Caco-2 (cell line): ENCODE measurements at regions not wholly inside any gene's neighbourhood (a gene's known extent, or its start where the extent isn't known, plus 50 kb on each side); places are given as distances from the start of the nearest gene placed in this dataset.

Experiments
- BruUV-seq: library from RNA; stranded (reverse); fragments of 400-500 nt; replicated peaks from 2 replicates; lab custom pipeline; 2021; lab: Mats Ljungman, UMichigan
- CTCF ChIA-PET: fragments of 300-600 bp; sonication (Branson Sonifier 250); formaldehyde crosslinking; loops from one replicate; lab custom pipeline; 2022; ENCODE audit warnings: antibody characterized with exemption; lab: Charles Lee
- POLR2A ChIA-PET: fragments of 300-600 bp; sonication (Branson Sonifier 250); formaldehyde crosslinking; loops from one replicate; lab custom pipeline; 2022; ENCODE audit warnings: antibody characterized with exemption; lab: Charles Lee
- DNase-seq, 2 experiments: peaks; one replicate each; pipeline versions ENCODE4 v3.0.0 to v3.0.0-alpha.2; 2020 to 2022
- H3K27me3 ChIP-seq: replicated peaks from 2 replicates; pipeline ENCODE4 v1.6.0; 2011; ENCODE audit warnings: low read length; ENCODE audit not compliant: control insufficient read depth, insufficient read depth
- H3K36me3 ChIP-seq: 2 replicates; pipeline ENCODE4 v1.5.1; 2011; ENCODE audit warnings: low read length; ENCODE audit not compliant: control insufficient read depth, insufficient read depth
- H3K4me1 ChIP-seq: fragments of 250-450 bp; sonication (Bioruptor Pico); 2 replicates; pipeline ENCODE4 v1.5.1; 2020; ENCODE audit warnings: mild to moderate bottlenecking
- H3K4me3 ChIP-seq: 2 replicates; pipeline ENCODE4 v1.5.1; 2011; ENCODE audit warnings: low read depth, mild to moderate bottlenecking, control low read depth, low read length
- H3K9me3 ChIP-seq: fragments of 250-450 bp; sonication (Bioruptor Pico); 2 replicates; pipeline ENCODE4 v1.5.1; 2020; ENCODE audit warnings: mild to moderate bottlenecking, moderate library complexity
- H3K27ac Mint-ChIP-seq: one replicate; pipeline ENCODE4 v1.8.0; 2022; ENCODE audit warnings: mixed read lengths; ENCODE audit not compliant: unreplicated experiment
- H3K27me3 Mint-ChIP-seq: one replicate; pipeline ENCODE4 v1.8.0; 2022; ENCODE audit warnings: mixed read lengths; ENCODE audit not compliant: insufficient read depth, unreplicated experiment
- H3K36me3 Mint-ChIP-seq: one replicate; pipeline ENCODE4 v1.8.0; 2022; ENCODE audit warnings: mild to moderate bottlenecking, mixed read lengths; ENCODE audit not compliant: insufficient read depth, unreplicated experiment
- H3K4me1 Mint-ChIP-seq: one replicate; pipeline ENCODE4 v1.8.0; 2022; ENCODE audit warnings: low read depth, mixed read lengths; ENCODE audit not compliant: unreplicated experiment
- H3K4me3 Mint-ChIP-seq: one replicate; pipeline ENCODE4 v1.8.0; 2022; ENCODE audit warnings: mild to moderate bottlenecking, moderate library complexity, mixed read lengths; ENCODE audit not compliant: unreplicated experiment
- H3K9me3 Mint-ChIP-seq: one replicate; pipeline ENCODE4 v1.8.0; 2022; ENCODE audit warnings: mixed read lengths; ENCODE audit not compliant: unreplicated experiment
- CTCF ChIP-seq, 2 experiments: fragments of 200-600 bp in 1 of 2; IDR thresholded peaks; 1 replicate in 1 of 2; 2 replicates in 1 of 2; pipeline versions ENCODE4 v1.5.1 to v1.8.0; 2011 to 2022; ENCODE audit warnings: antibody characterized with exemption in 1 of 2, control low read depth in 1 of 2, inconsistent platforms in 1 of 2, low read depth in 1 of 2, low read length in 1 of 2, mild to moderate bottlenecking in 1 of 2, moderate library complexity in 1 of 2; ENCODE audit not compliant: insufficient read depth in 1 of 2, severe bottlenecking in 1 of 2, unreplicated experiment in 1 of 2
- intact Hi-C: fragments of 100-400 bp; cut with micrococcal nuclease; formaldehyde crosslinking; loops from one replicate; pipeline ENCODE4 v1.10.0; 2022; ENCODE audit not compliant: unreplicated experiment

GRCh38 chr9:94498801-94499453, 56.0 kb upstream of the PCAT7 start:
- no peaks in the 10 kb centered on the region for H3K9me3 Mint-ChIP-seq
- ChIA-PET POLR2A (no interaction called here), CTCF (no interaction called here)
- DNase-seq = no peak
- H3K36me3 Mint-ChIP-seq = peaks cover 6% of the 10 kb centered on the region
- H3K4me1 Mint-ChIP-seq = peaks cover 1% of the 10 kb centered on the region
- TF ChIP-seq CTCF (IDR thresholded peaks at IDR 0.05; ENCODE audit: insufficient read depth in 1 of 2, low read depth in 1 of 2, low read length in 1 of 2, severe bottlenecking in 1 of 2, unreplicated experiment in 1 of 2) = no peak
- no peak overlapping the region for H3K27ac Mint-ChIP-seq
- intact Hi-C loops = no loop called here
- H3K36me3 ChIP-seq = no peaks in the 10 kb centered on the region
- H3K4me1 ChIP-seq = no peaks in the 10 kb centered on the region
- H3K27me3 ChIP-seq = no peaks in the 10 kb centered on the region
- no peak overlapping the region for H3K4me3 Mint-ChIP-seq
- BruUV-seq = no TSS peak
- H3K9me3 ChIP-seq = no peaks in the 10 kb centered on the region
- H3K4me3 ChIP-seq = no peak overlapping the region
- H3K27me3 Mint-ChIP-seq = no peaks in the 10 kb centered on the region

- peaks cover 6% of the 10 kb centered on the region; the same call in 1 of the 2 replicates for H3K4me1 ChIP-seq
- Mint-ChIP-seq H3K27me3 (no peaks in the 10 kb centered on the region), H3K9me3 (no peaks in the 10 kb centered on the region), H3K4me1 (peaks cover 12% of the 10 kb centered on the region), H3K36me3 (peaks cover 6% of the 10 kb centered on the region), H3K4me3 (no peak overlapping the region), H3K27ac (no peak overlapping the region)
- no peak overlapping the region for H3K4me3 ChIP-seq
- ChIA-PET CTCF (no interaction called here), POLR2A (no interaction called here)
- no TSS peak for BruUV-seq
- H3K9me3 ChIP-seq = no peaks in the 10 kb centered on the region
- no peak for TF ChIP-seq CTCF (IDR thresholded peaks at IDR 0.05; ENCODE audit: insufficient read depth in 1 of 2, low read depth in 1 of 2, low read length in 1 of 2, severe bottlenecking in 1 of 2, unreplicated experiment in 1 of 2)
- no peaks in the 10 kb centered on the region for H3K27me3 ChIP-seq
- intact Hi-C loops = no loop called here
- no peak for DNase-seq
- H3K36me3 ChIP-seq = no peaks in the 10 kb centered on the region
These were observed 50.5 kb upstream of the PCAT7 start for GRCh38 chr9:94504358-94504757.
